K562 (cell line): ENCODE measurements at regions not wholly inside any gene's neighbourhood (a gene's known extent, or its start where the extent isn't known, plus 50 kb on each side); places are given as distances from the start of the nearest gene placed in this dataset.

Experiments used
- CCAR2 ChIP-seq: fragments of 200-400 bp; formaldehyde crosslinking; IDR thresholded peaks from 2 replicates; pipeline ENCODE4 v1.6.1; 2017; ENCODE audit warnings: mild to moderate bottlenecking, low read depth, low read length
- HMG20A ChIP-seq: fragments of 450-650 bp; formaldehyde crosslinking; conservative IDR thresholded peaks from 2 replicates; pipeline ENCODE4 v1.4.0; 2020; ENCODE audit warnings: mild to moderate bottlenecking, mixed read lengths
- KLF16 ChIP-seq: IDR thresholded peaks from 2 replicates; pipeline ENCODE4 v1.6.1; 2016; ENCODE audit warnings: antibody characterized with exemption
- MCM7 ChIP-seq, 2 experiments: fragments of 450-650 bp; IDR thresholded peaks; 2 replicates each; pipeline ENCODE4 v1.6.1; 2016 to 2018
- NCOA4 ChIP-seq: fragments of 450-650 bp; IDR thresholded peaks from 2 replicates; pipeline ENCODE4 v1.6.1; 2018; ENCODE audit warnings: mild to moderate bottlenecking; ENCODE audit not compliant: partially characterized antibody
- NFIC ChIP-seq: fragments of 450-650 bp; IDR thresholded peaks from 2 replicates; pipeline ENCODE4 v1.6.1; 2017; ENCODE audit warnings: mild to moderate bottlenecking, inconsistent platforms
- NR1H2 ChIP-seq: sonication (generic); formaldehyde crosslinking; IDR thresholded peaks from 2 replicates; pipeline ENCODE4 v1.4.0; 2020; ENCODE audit warnings: mild to moderate bottlenecking, missing genetic modification reagents
- SAP30 ChIP-seq: fragments of 200-600 bp; sonication (generic); IDR thresholded peaks from 2 replicates; pipeline ENCODE4 v1.6.1; 2012; ENCODE audit warnings: borderline replicate concordance, low read depth, mild to moderate bottlenecking, moderate library complexity, low read length, control low read depth, inconsistent platforms; ENCODE audit not compliant: insufficient read depth, poor library complexity, severe bottlenecking
- ZNF212 ChIP-seq: fragments of 450-650 bp; formaldehyde crosslinking; IDR thresholded peaks from 2 replicates; pipeline ENCODE4 v1.4.0; 2020; ENCODE audit warnings: mild to moderate bottlenecking
- TF ChIP-seq, protein P1 (sequence below): fragments of 200-800 bp; sonication (Bioruptor generic); IDR thresholded peaks from 2 replicates; pipeline ENCODE4 v1.6.1; 2016; ENCODE audit warnings: missing genetic modification characterization, missing compliant biosample characterization
- TF ChIP-seq, protein P2 (sequence below): fragments of 200-800 bp; sonication (Bioruptor generic); IDR thresholded peaks from 2 replicates; pipeline ENCODE4 v1.6.1; 2017; ENCODE audit warnings: missing genetic modification characterization, missing compliant biosample characterization
- TF ChIP-seq, protein P3 (sequence below): fragments of 250-450 bp; sonication (Bioruptor Pico); IDR thresholded peaks from 2 replicates; pipeline ENCODE4 v1.5.0; 2021; ENCODE audit warnings: mild to moderate bottlenecking, borderline replicate concordance
- TF ChIP-seq, protein P4 (sequence below), 3 experiments: IDR thresholded peaks in 2 of 3; conservative IDR thresholded peaks in 1 of 3; 2 replicates each; pipeline ENCODE4 v1.5.1; 2011 to 2012; ENCODE audit warnings: low read length in 3 of 3, mild to moderate bottlenecking in 3 of 3, control low read depth in 2 of 3, improper control_type of control experiment in 1 of 3, inconsistent platforms in 1 of 3, low read depth in 1 of 3, mixed read lengths in 1 of 3, moderate library complexity in 1 of 3; ENCODE audit not compliant: insufficient read depth in 2 of 3
- TF ChIP-seq, protein P5 (sequence below): sonication (generic); IDR thresholded peaks from 2 replicates; pipeline ENCODE4 v1.6.1; 2016
- TF ChIP-seq, protein P6 (sequence below), 2 experiments: fragments of 250-450 bp in 1 of 2; fragments of 450-650 bp in 1 of 2; sonication (Bioruptor Pico) in 1 of 2; IDR thresholded peaks; 2 replicates each; pipeline versions ENCODE4 v1.6.1 to v1.8.0; 2016 to 2021; ENCODE audit warnings: mild to moderate bottlenecking in 2 of 2, moderate library complexity in 2 of 2, missing compliant biosample characterization in 1 of 2, missing genetic modification characterization in 1 of 2

DNA sequence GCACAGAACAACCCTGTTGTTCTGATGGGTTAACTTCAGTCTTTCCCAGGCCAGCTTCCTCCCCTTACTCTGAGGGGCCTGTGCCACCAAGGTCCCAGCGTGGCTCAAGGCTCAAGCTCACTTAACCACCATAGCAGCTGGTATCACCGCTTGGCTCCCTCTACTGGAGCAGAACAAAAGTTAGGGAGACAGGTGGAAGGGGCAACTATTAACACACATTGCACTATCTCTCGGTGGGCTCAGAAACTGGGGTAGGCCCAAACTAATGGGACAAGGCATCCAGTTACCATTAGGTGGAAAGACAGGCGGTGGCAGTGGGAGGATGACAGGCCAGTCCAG lies 88.7 kb upstream of the ATL2 start (continued):
- TF ChIP-seq SAP30 (no peak), ZNF212 (CRISPR knock-in tag) (no peak), MCM7 (IDR thresholded peaks at IDR 0.05) (no peak), CCAR2 (no peak), NFIC (no peak), KLF16 (no peak), NR1H2 (CRISPR knock-in tag) (no peak), NCOA4 (no peak), HMG20A (CRISPR knock-in tag) (no peak)
- TF ChIP-seq, protein P1, sequence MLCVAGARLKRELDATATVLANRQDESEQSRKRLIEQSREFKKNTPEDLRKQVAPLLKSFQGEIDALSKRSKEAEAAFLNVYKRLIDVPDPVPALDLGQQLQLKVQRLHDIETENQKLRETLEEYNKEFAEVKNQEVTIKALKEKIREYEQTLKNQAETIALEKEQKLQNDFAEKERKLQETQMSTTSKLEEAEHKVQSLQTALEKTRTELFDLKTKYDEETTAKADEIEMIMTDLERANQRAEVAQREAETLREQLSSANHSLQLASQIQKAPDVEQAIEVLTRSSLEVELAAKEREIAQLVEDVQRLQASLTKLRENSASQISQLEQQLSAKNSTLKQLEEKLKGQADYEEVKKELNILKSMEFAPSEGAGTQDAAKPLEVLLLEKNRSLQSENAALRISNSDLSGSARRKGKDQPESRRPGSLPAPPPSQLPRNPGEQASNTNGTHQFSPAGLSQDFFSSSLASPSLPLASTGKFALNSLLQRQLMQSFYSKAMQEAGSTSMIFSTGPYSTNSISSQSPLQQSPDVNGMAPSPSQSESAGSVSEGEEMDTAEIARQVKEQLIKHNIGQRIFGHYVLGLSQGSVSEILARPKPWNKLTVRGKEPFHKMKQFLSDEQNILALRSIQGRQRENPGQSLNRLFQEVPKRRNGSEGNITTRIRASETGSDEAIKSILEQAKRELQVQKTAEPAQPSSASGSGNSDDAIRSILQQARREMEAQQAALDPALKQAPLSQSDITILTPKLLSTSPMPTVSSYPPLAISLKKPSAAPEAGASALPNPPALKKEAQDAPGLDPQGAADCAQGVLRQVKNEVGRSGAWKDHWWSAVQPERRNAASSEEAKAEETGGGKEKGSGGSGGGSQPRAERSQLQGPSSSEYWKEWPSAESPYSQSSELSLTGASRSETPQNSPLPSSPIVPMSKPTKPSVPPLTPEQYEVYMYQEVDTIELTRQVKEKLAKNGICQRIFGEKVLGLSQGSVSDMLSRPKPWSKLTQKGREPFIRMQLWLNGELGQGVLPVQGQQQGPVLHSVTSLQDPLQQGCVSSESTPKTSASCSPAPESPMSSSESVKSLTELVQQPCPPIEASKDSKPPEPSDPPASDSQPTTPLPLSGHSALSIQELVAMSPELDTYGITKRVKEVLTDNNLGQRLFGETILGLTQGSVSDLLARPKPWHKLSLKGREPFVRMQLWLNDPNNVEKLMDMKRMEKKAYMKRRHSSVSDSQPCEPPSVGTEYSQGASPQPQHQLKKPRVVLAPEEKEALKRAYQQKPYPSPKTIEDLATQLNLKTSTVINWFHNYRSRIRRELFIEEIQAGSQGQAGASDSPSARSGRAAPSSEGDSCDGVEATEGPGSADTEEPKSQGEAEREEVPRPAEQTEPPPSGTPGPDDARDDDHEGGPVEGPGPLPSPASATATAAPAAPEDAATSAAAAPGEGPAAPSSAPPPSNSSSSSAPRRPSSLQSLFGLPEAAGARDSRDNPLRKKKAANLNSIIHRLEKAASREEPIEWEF (CRISPR knock-in tag): no peak
- TF ChIP-seq, protein P2, sequence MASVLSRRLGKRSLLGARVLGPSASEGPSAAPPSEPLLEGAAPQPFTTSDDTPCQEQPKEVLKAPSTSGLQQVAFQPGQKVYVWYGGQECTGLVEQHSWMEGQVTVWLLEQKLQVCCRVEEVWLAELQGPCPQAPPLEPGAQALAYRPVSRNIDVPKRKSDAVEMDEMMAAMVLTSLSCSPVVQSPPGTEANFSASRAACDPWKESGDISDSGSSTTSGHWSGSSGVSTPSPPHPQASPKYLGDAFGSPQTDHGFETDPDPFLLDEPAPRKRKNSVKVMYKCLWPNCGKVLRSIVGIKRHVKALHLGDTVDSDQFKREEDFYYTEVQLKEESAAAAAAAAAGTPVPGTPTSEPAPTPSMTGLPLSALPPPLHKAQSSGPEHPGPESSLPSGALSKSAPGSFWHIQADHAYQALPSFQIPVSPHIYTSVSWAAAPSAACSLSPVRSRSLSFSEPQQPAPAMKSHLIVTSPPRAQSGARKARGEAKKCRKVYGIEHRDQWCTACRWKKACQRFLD (CRISPR knock-in tag): no peak
- TF ChIP-seq, protein P3, sequence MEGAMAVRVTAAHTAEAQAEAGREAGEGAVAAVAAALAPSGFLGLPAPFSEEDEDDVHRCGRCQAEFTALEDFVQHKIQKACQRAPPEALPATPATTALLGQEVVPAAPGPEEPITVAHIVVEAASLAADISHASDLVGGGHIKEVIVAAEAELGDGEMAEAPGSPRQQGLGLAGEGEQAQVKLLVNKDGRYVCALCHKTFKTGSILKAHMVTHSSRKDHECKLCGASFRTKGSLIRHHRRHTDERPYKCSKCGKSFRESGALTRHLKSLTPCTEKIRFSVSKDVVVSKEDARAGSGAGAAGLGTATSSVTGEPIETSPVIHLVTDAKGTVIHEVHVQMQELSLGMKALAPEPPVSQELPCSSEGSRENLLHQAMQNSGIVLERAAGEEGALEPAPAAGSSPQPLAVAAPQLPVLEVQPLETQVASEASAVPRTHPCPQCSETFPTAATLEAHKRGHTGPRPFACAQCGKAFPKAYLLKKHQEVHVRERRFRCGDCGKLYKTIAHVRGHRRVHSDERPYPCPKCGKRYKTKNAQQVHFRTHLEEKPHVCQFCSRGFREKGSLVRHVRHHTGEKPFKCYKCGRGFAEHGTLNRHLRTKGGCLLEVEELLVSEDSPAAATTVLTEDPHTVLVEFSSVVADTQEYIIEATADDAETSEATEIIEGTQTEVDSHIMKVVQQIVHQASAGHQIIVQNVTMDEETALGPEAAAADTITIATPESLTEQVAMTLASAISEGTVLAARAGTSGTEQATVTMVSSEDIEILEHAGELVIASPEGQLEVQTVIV (CRISPR knock-in tag): no peak
- TF ChIP-seq, protein P4, sequence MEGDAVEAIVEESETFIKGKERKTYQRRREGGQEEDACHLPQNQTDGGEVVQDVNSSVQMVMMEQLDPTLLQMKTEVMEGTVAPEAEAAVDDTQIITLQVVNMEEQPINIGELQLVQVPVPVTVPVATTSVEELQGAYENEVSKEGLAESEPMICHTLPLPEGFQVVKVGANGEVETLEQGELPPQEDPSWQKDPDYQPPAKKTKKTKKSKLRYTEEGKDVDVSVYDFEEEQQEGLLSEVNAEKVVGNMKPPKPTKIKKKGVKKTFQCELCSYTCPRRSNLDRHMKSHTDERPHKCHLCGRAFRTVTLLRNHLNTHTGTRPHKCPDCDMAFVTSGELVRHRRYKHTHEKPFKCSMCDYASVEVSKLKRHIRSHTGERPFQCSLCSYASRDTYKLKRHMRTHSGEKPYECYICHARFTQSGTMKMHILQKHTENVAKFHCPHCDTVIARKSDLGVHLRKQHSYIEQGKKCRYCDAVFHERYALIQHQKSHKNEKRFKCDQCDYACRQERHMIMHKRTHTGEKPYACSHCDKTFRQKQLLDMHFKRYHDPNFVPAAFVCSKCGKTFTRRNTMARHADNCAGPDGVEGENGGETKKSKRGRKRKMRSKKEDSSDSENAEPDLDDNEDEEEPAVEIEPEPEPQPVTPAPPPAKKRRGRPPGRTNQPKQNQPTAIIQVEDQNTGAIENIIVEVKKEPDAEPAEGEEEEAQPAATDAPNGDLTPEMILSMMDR (IDR thresholded peaks at IDR 0.05 in 2 of 3, conservative IDR thresholded peaks at IDR 0.05 in 1 of 3; ENCODE audit: insufficient read depth in 2 of 3, low read depth in 1 of 3, low read length in 3 of 3): peak; percentile 45 to 64 (median 55)
- TF ChIP-seq, protein P5, sequence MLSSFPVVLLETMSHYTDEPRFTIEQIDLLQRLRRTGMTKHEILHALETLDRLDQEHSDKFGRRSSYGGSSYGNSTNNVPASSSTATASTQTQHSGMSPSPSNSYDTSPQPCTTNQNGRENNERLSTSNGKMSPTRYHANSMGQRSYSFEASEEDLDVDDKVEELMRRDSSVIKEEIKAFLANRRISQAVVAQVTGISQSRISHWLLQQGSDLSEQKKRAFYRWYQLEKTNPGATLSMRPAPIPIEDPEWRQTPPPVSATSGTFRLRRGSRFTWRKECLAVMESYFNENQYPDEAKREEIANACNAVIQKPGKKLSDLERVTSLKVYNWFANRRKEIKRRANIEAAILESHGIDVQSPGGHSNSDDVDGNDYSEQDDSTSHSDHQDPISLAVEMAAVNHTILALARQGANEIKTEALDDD: peak; percentile 20; the same call in 1 of the 2 replicates
- TF ChIP-seq, protein P6, sequence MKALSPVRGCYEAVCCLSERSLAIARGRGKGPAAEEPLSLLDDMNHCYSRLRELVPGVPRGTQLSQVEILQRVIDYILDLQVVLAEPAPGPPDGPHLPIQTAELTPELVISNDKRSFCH (CRISPR knock-in tag; IDR thresholded peaks at IDR 0.05): no peak
- TF ChIP-seq, protein P6 (tag; IDR thresholded peaks at IDR 0.05): no peak
